HG03095 (cell line): ENCODE measurements at regions not wholly inside any gene's neighbourhood (a gene's known extent, or its start where the extent isn't known, plus 50 kb on each side); places are given as distances from the start of the nearest gene placed in this dataset.

Experiments
- ATAC-seq: cut with Tn5 transposase; IDR thresholded peaks from one replicate; pipeline ENCODE4 v1.9.1; 2021; ENCODE audit warnings: moderate library complexity; ENCODE audit not compliant: unreplicated experiment

- no peak for ATAC-seq
Measured at GRCh38 chr6:118761645-118762044, 110.3 kb upstream of the CEP85L start.

GRCh38 chr6:118758946-118759345 is 107.6 kb upstream of the CEP85L start:
- ATAC-seq, result no peak

GRCh38 chr6:118755941-118756646 is 104.7 kb upstream of the CEP85L start:
- no peak for ATAC-seq

GRCh38 chr6:118752803-118753202 is 101.4 kb upstream of the CEP85L start:
- ATAC-seq, result no peak

- ATAC-seq, result no peak
Measured at GRCh38 chr6:118751072-118751471, 99.7 kb upstream of the CEP85L start.

GRCh38 chr6:118750143-118750542 is 98.8 kb upstream of the CEP85L start:
- no peak for ATAC-seq

GRCh38 chr6:118748311-118749062 is 97.1 kb upstream of the CEP85L start:
- no peak for ATAC-seq

- no peak for ATAC-seq
Measured at GRCh38 chr6:118746825-118747174, 95.4 kb upstream of the CEP85L start.

GRCh38 chr6:118746145-118746824 is 94.9 kb upstream of the CEP85L start:
- no peak for ATAC-seq

- ATAC-seq, result no peak
Measured at GRCh38 chr6:118745156-118745555, 93.8 kb upstream of the CEP85L start.

- ATAC-seq, result no peak
Measured at GRCh38 chr6:118744261-118744941, 93.0 kb upstream of the CEP85L start.

GRCh38 chr6:118743746-118744145 is 92.4 kb upstream of the CEP85L start:
- ATAC-seq, result no peak

GRCh38 chr6:118740372-118740771 is 89.0 kb upstream of the CEP85L start:
- no peak for ATAC-seq

GRCh38 chr6:118739696-118740353 is 88.4 kb upstream of the CEP85L start:
- ATAC-seq, result no peak

- no peak for ATAC-seq
Measured at GRCh38 chr6:118736440-118736839, 85.0 kb upstream of the CEP85L start.

GRCh38 chr6:118735320-118735719 is 83.9 kb upstream of the CEP85L start:
- ATAC-seq, result no peak

- ATAC-seq, result no peak
Measured at GRCh38 chr6:118725944-118726343, 74.6 kb upstream of the CEP85L start.

- peak; percentile 83 for ATAC-seq
Measured at GRCh38 chr6:118724211-118724610, 72.8 kb upstream of the CEP85L start.

GRCh38 chr6:118722829-118723813 is 71.7 kb upstream of the CEP85L start:
- no peak for ATAC-seq

GRCh38 chr6:118720125-118720473 is 68.7 kb upstream of the CEP85L start:
- no peak for ATAC-seq
